ENCODE measurements at regions not wholly inside any gene's neighbourhood (a gene's known extent, or its start where the extent isn't known, plus 50 kb on each side); places are given as distances from the start of the nearest gene placed in this dataset.
"Not testable (repeated sequence)": the region's sequence is repeated elsewhere in the genome, so short reads cannot be mapped to it uniquely, and the experiment has no call there.

DNA sequence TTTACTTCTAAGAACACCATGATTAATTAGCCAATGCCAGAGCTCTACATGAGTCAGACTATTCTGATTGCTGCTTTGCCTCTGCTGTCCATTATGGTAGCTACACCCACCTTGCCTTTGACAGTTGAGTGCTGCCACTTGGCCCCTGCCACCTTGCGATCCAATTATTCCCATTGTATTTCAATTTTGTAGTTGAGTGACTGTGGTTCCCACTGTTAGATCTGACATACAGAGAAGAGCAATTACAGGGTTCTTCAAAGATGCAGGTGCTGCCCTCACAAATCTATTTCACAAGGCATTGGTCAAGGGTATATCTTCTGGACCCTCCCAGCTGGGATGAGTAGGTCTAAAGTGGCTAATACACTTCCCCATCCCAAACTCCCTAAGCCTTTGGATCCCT, 161.1 kb downstream of the EPM2A start:
- TF ChIP-seq ZNF274 (IDR thresholded peaks at IDR 0.05; ENCODE audit: low read depth, low read length); SUZ12 (IDR thresholded peaks at IDR 0.05; ENCODE audit: extremely low read depth, insufficient read depth, insufficient read length): not testable (repeated sequence)

Data from NT2/D1 (cell line).